Neural cell (in vitro differentiated cells): ENCODE measurements at regions not wholly inside any gene's neighbourhood (a gene's known extent, or its start where the extent isn't known, plus 50 kb on each side); places are given as distances from the start of the nearest gene placed in this dataset.

Experiments
- H2AFZ ChIP-seq: fragments of 200-600, 300-800 bp; sonication (generic), shearing (Covaris generic); 2 replicates; pipeline ENCODE4 v1.6.0; 2014; ENCODE audit warnings: low read depth, mild to moderate bottlenecking, antibody characterized with exemption, low read length, moderate library complexity
- H3F3A ChIP-seq: fragments of 200-600 bp; shearing (Covaris generic); 2 replicates; pipeline ENCODE4 v1.6.1; 2016; ENCODE audit warnings: mild to moderate bottlenecking, moderate library complexity, mixed read lengths, antibody characterized with exemption, low read length; ENCODE audit not compliant: insufficient read depth, poor library complexity, severe bottlenecking
- H3K27ac ChIP-seq: fragments of 200-600, 300-800 bp; sonication (generic), shearing (Covaris generic); 2 replicates; pipeline ENCODE4 v1.5.1; 2014; ENCODE audit warnings: mild to moderate bottlenecking, low read length, moderate library complexity
- H3K27me3 ChIP-seq: fragments of 300-800, 200-600 bp; sonication (generic), shearing (Covaris generic); 2 replicates; pipeline ENCODE4 v1.6.0; 2014; ENCODE audit warnings: mild to moderate bottlenecking, low read depth, low read length, moderate library complexity; ENCODE audit not compliant: insufficient read depth
- H3K36me3 ChIP-seq: fragments of 300-800, 200-600 bp; sonication (generic), shearing (Covaris generic); 2 replicates; pipeline ENCODE4 v1.5.1; 2014; ENCODE audit warnings: mild to moderate bottlenecking, antibody characterized with exemption, low read length, moderate library complexity; ENCODE audit not compliant: insufficient read depth
- H3K4me2 ChIP-seq: fragments of 300-800, 200-600 bp; sonication (generic), shearing (Covaris generic); 2 replicates; pipeline ENCODE4 v1.6.0; 2014; ENCODE audit warnings: mild to moderate bottlenecking, low read length
- H3K4me3 ChIP-seq: fragments of 300-800, 200-600 bp; sonication (generic), shearing (Covaris generic); 2 replicates; pipeline ENCODE4 v1.5.1; 2014; ENCODE audit warnings: mild to moderate bottlenecking, low read length, moderate library complexity
- H3K79me2 ChIP-seq: fragments of 200-600 bp; shearing (Covaris generic); replicated peaks from 2 replicates; pipeline ENCODE4 v1.6.0; 2014; ENCODE audit warnings: mild to moderate bottlenecking, low read length, moderate library complexity; ENCODE audit not compliant: insufficient read depth
- H3K9ac ChIP-seq: fragments of 300-800, 200-600 bp; sonication (generic), shearing (Covaris generic); 2 replicates; pipeline ENCODE4 v1.6.1; 2016; ENCODE audit warnings: mild to moderate bottlenecking, low read length, mixed read lengths
- H3K9me2 ChIP-seq: fragments of 200-600 bp; shearing (Covaris generic); 2 replicates; pipeline ENCODE4 v1.6.1; 2016; ENCODE audit warnings: mild to moderate bottlenecking, low read length, mixed read lengths; ENCODE audit not compliant: insufficient read depth
- H3K9me3 ChIP-seq: fragments of 200-600, 300-800 bp; sonication (generic), shearing (Covaris generic); 2 replicates; pipeline ENCODE4 v1.6.1; 2016; ENCODE audit warnings: mild to moderate bottlenecking, mixed run types, low read length, moderate library complexity, mixed read lengths
- H4K20me1 ChIP-seq: fragments of 200-600 bp; shearing (Covaris generic); 2 replicates; pipeline ENCODE4 v1.6.1; 2016; ENCODE audit warnings: mild to moderate bottlenecking, mixed run types; ENCODE audit not compliant: insufficient read depth
- EP300 ChIP-seq: fragments of 450-650 bp; conservative IDR thresholded peaks from 2 replicates; pipeline ENCODE4 v1.6.1; 2014; ENCODE audit warnings: antibody characterized with exemption, mild to moderate bottlenecking, moderate library complexity; ENCODE audit not compliant: poor library complexity, severe bottlenecking
- EZH2 ChIP-seq: fragments of 200-600, 300-800 bp; shearing (Covaris generic), sonication (generic); IDR thresholded peaks from 2 replicates; pipeline ENCODE4 v1.6.1; 2014; ENCODE audit warnings: antibody characterized with exemption, low read length, borderline replicate concordance, mild to moderate bottlenecking; ENCODE audit not compliant: insufficient read depth, poor library complexity, severe bottlenecking
- MXI1 ChIP-seq: fragments of 450-650 bp; conservative IDR thresholded peaks from 2 replicates; pipeline ENCODE4 v1.6.1; 2014; ENCODE audit warnings: antibody characterized with exemption, mild to moderate bottlenecking; ENCODE audit not compliant: poor library complexity, severe bottlenecking
- POLR2AphosphoS5 ChIP-seq: IDR thresholded peaks from 2 replicates; pipeline ENCODE4 v1.6.1; 2012
- RAD21 ChIP-seq: fragments of 450-650 bp; conservative IDR thresholded peaks from 2 replicates; pipeline ENCODE4 v1.6.1; 2014; ENCODE audit warnings: antibody characterized with exemption, mild to moderate bottlenecking, moderate library complexity
- SMC3 ChIP-seq: fragments of 450-650 bp; conservative IDR thresholded peaks from 2 replicates; pipeline ENCODE4 v1.6.1; 2014; ENCODE audit warnings: antibody characterized with exemption, mild to moderate bottlenecking, moderate library complexity; ENCODE audit not compliant: poor library complexity
- TAF1 ChIP-seq: IDR thresholded peaks from 2 replicates; pipeline ENCODE4 v1.6.1; 2012; ENCODE audit warnings: low read depth
- TF ChIP-seq, protein P1 (sequence below): IDR thresholded peaks from 2 replicates; pipeline ENCODE4 v1.6.1; 2012; ENCODE audit warnings: borderline replicate concordance
- TF ChIP-seq, protein P2 (sequence below): fragments of 450-650 bp; IDR thresholded peaks from 2 replicates; pipeline ENCODE4 v1.5.1; 2014; ENCODE audit warnings: antibody characterized with exemption, mild to moderate bottlenecking, moderate library complexity; ENCODE audit not compliant: poor library complexity, severe bottlenecking

DNA sequence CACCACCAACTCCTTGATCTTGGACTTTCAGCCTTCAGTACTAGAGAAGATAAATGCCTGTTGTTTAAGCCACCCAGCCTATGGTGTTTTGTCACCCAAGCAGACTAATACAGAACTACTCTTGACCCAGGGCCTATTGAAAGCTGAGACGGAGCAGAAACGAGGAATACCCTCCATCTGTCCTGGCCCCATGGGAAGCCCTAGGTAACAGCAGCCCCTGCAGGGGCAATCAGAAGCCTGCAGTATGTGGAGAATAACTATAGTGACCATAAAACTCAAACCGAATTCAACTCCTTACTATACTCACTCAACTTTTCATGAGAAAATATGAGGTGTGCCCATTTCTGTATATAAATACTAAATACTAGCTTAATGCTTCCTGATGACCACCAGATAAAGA, 307.4 kb downstream of the NUAK1 start:
- Histone ChIP-seq H3K27ac (no peak overlapping the region), H3K9ac (no peak overlapping the region), H3F3A (no peaks in the 10 kb centered on the region), H3K9me3 (no peaks in the 10 kb centered on the region), H3K27me3 (no peaks in the 10 kb centered on the region), H3K4me3 (no peak overlapping the region), H2AFZ (no peak overlapping the region), H3K79me2 (no peaks in the 10 kb centered on the region), H3K9me2 (no peaks in the 10 kb centered on the region), H3K36me3 (no peaks in the 10 kb centered on the region), H4K20me1 (no peaks in the 10 kb centered on the region), H3K4me2 (no peak overlapping the region)
- TF ChIP-seq EP300: no peak
- TF ChIP-seq SMC3: no peak
- no peak for TF ChIP-seq EZH2
- TF ChIP-seq, protein P1, sequence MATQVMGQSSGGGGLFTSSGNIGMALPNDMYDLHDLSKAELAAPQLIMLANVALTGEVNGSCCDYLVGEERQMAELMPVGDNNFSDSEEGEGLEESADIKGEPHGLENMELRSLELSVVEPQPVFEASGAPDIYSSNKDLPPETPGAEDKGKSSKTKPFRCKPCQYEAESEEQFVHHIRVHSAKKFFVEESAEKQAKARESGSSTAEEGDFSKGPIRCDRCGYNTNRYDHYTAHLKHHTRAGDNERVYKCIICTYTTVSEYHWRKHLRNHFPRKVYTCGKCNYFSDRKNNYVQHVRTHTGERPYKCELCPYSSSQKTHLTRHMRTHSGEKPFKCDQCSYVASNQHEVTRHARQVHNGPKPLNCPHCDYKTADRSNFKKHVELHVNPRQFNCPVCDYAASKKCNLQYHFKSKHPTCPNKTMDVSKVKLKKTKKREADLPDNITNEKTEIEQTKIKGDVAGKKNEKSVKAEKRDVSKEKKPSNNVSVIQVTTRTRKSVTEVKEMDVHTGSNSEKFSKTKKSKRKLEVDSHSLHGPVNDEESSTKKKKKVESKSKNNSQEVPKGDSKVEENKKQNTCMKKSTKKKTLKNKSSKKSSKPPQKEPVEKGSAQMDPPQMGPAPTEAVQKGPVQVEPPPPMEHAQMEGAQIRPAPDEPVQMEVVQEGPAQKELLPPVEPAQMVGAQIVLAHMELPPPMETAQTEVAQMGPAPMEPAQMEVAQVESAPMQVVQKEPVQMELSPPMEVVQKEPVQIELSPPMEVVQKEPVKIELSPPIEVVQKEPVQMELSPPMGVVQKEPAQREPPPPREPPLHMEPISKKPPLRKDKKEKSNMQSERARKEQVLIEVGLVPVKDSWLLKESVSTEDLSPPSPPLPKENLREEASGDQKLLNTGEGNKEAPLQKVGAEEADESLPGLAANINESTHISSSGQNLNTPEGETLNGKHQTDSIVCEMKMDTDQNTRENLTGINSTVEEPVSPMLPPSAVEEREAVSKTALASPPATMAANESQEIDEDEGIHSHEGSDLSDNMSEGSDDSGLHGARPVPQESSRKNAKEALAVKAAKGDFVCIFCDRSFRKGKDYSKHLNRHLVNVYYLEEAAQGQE: no peak
- no peak for TF ChIP-seq POLR2AphosphoS5
- TF ChIP-seq TAF1: no peak
- TF ChIP-seq RAD21: no peak
- TF ChIP-seq, protein P2, sequence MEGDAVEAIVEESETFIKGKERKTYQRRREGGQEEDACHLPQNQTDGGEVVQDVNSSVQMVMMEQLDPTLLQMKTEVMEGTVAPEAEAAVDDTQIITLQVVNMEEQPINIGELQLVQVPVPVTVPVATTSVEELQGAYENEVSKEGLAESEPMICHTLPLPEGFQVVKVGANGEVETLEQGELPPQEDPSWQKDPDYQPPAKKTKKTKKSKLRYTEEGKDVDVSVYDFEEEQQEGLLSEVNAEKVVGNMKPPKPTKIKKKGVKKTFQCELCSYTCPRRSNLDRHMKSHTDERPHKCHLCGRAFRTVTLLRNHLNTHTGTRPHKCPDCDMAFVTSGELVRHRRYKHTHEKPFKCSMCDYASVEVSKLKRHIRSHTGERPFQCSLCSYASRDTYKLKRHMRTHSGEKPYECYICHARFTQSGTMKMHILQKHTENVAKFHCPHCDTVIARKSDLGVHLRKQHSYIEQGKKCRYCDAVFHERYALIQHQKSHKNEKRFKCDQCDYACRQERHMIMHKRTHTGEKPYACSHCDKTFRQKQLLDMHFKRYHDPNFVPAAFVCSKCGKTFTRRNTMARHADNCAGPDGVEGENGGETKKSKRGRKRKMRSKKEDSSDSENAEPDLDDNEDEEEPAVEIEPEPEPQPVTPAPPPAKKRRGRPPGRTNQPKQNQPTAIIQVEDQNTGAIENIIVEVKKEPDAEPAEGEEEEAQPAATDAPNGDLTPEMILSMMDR: no peak
- TF ChIP-seq MXI1: no peak

DNA sequence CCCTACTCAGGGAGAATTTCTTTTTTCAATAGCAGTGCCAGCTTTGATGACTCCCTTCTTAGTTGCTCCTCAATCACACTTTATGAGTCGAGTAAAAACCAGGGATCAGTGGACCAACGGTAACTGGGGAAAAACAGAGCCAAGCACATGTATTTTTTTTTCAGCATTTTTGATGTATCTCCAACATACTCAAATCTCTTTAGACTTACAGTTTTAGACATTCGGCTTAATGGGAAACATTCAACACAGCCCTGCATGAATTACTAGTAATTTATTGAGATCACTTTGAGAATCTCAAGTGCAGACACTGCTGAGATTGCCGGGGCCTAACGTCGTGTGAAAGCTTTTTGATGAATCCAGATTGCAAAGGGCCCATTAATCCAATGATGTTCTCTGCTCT, 306.7 kb downstream of the NUAK1 start:
- Histone ChIP-seq H3K9me3 (no peaks in the 10 kb centered on the region), H2AFZ (no peak overlapping the region), H3K27me3 (no peaks in the 10 kb centered on the region), H3K27ac (no peak overlapping the region), H3K9me2 (no peaks in the 10 kb centered on the region), H3F3A (no peaks in the 10 kb centered on the region), H3K4me2 (no peak overlapping the region), H3K79me2 (no peaks in the 10 kb centered on the region), H3K36me3 (no peaks in the 10 kb centered on the region), H4K20me1 (no peaks in the 10 kb centered on the region), H3K9ac (no peak overlapping the region), H3K4me3 (no peak overlapping the region)
- TF ChIP-seq, protein P1: no peak
- TF ChIP-seq TAF1: no peak
- no peak for TF ChIP-seq SMC3
- TF ChIP-seq EP300: no peak
- TF ChIP-seq, protein P2: no peak
- no peak for TF ChIP-seq RAD21
- TF ChIP-seq EZH2: no peak
- no peak for TF ChIP-seq MXI1
- TF ChIP-seq POLR2AphosphoS5: no peak
